HCT116 (cell line): ENCODE measurements at regions not wholly inside any gene's neighbourhood (a gene's known extent, or its start where the extent isn't known, plus 50 kb on each side); places are given as distances from the start of the nearest gene placed in this dataset.
"Not testable (repeated sequence)": the region's sequence is repeated elsewhere in the genome, so short reads cannot be mapped to it uniquely, and the experiment has no call there.

Experiments used
- ATAC-seq: fragments of 200-7000 bp; cut with Tn5 transposase; 2 replicates; pipeline ENCODE4 v1.9.1; 2020; ENCODE audit warnings: mild to moderate bottlenecking, moderate library complexity
- BruUV-seq: library from RNA; stranded (reverse); fragments of 400-500 nt; replicated peaks from 2 replicates; lab custom pipeline; 2021; lab: Mats Ljungman, UMichigan
- CTCF ChIA-PET: fragments of 300-600 bp; sonication (Branson Sonifier 250); formaldehyde crosslinking; loops from one replicate; lab custom pipeline; 2021; ENCODE audit warnings: antibody characterized with exemption; lab: Charles Lee
- POLR2A ChIA-PET: fragments of 300-600, 350-600 bp; sonication (Branson Sonifier 250); formaldehyde crosslinking; loops from one replicate; lab custom pipeline; 2021; ENCODE audit warnings: antibody characterized with exemption; lab: Charles Lee
- RAD21 ChIA-PET, 2 experiments: fragments of 300-600 bp; sonication (Branson Sonifier 250); formaldehyde crosslinking; loops; one replicate each; lab custom pipeline; 2023; ENCODE audit warnings: low total read pairs in 2 of 2; ENCODE audit not compliant: uncharacterized antibody in 2 of 2, unreplicated experiment in 2 of 2, low non-redundant PET in 1 of 2; lab: Charles Lee
- DNase-seq: peaks from one replicate; pipeline ENCODE4 v3.0.0-alpha.2; 2010; ENCODE audit warnings: low read depth, low spot score
- H2AFZ ChIP-seq: fragments of 200-600 bp; shearing (Covaris generic), sonication (generic); 2 replicates; pipeline ENCODE4 v1.6.1; 2017; ENCODE audit warnings: low read depth, mixed run types, mixed read lengths, antibody characterized with exemption, low read length; ENCODE audit not compliant: poor library complexity, severe bottlenecking
- H3K27ac ChIP-seq: 2 replicates; pipeline ENCODE4 v1.5.1; 2012; ENCODE audit warnings: low read depth, low read length
- H3K27me3 ChIP-seq: fragments of 200-600 bp; sonication (generic); 2 replicates; pipeline ENCODE4 v1.6.1; 2016; ENCODE audit warnings: mixed run types, low read length, mixed read lengths; ENCODE audit not compliant: insufficient read depth
- H3K36me3 ChIP-seq, 2 experiments: fragments of 200-500 bp in 1 of 2; fragments of 200-600 bp in 1 of 2; sonication (Bioruptor generic) in 1 of 2; sonication (generic) in 1 of 2; 2 replicates each; pipeline versions ENCODE4 v1.5.1 to v1.6.1; 2014 to 2016; ENCODE audit warnings: low read length in 2 of 2, inconsistent platforms in 1 of 2, mixed read lengths in 1 of 2, mixed run types in 1 of 2; ENCODE audit not compliant: insufficient read depth in 2 of 2, control insufficient read depth in 1 of 2
- H3K4me1 ChIP-seq, 2 experiments: fragments of 200-600 bp in 1 of 2; sonication (generic) in 1 of 2; 2 replicates each; pipeline versions ENCODE4 v1.5.1 to v1.6.1; 2012 to 2017; ENCODE audit warnings: low read length in 2 of 2, inconsistent platforms in 1 of 2, mild to moderate bottlenecking in 1 of 2, mixed read lengths in 1 of 2, mixed run types in 1 of 2, moderate library complexity in 1 of 2; ENCODE audit not compliant: insufficient read depth in 2 of 2, control insufficient read depth in 1 of 2
- H3K4me2 ChIP-seq: fragments of 200-600 bp; sonication (generic); 2 replicates; pipeline ENCODE4 v1.6.1; 2017; ENCODE audit warnings: mixed run types, low read length, mixed read lengths
- H3K4me3 ChIP-seq, 2 experiments: fragments of 200-600 bp in 1 of 2; sonication (generic) in 1 of 2; replicated peaks in 1 of 2; 2 replicates each; pipeline ENCODE4 v1.5.1; 2011 to 2016; ENCODE audit warnings: low read length in 2 of 2, control low read depth in 1 of 2, low read depth in 1 of 2, mild to moderate bottlenecking in 1 of 2, mixed read lengths in 1 of 2, mixed run types in 1 of 2
- H3K79me2 ChIP-seq: fragments of 200-600 bp; sonication (generic); 2 replicates; pipeline ENCODE4 v1.6.1; 2017; ENCODE audit warnings: mild to moderate bottlenecking, mixed run types, low read length, moderate library complexity, mixed read lengths; ENCODE audit not compliant: insufficient read depth
- H3K9ac ChIP-seq: fragments of 200-600 bp; sonication (generic); 2 replicates; pipeline ENCODE4 v1.6.1; 2016; ENCODE audit warnings: low read length, mixed read lengths
- H3K9me2 ChIP-seq: fragments of 200-600 bp; sonication (generic), shearing (Covaris generic); 2 replicates; pipeline ENCODE4 v1.6.1; 2017; ENCODE audit warnings: mixed run types, mild to moderate bottlenecking, moderate library complexity; ENCODE audit not compliant: insufficient read depth
- H3K9me3 ChIP-seq, 2 experiments: fragments of 200-500 bp in 1 of 2; fragments of 200-600 bp in 1 of 2; sonication (Bioruptor generic) in 1 of 2; sonication (generic) in 1 of 2; 2 replicates each; pipeline ENCODE4 v1.6.1; 2014 to 2017; ENCODE audit warnings: low read length in 2 of 2, mixed read lengths in 2 of 2, inconsistent platforms in 1 of 2, low read depth in 1 of 2, mild to moderate bottlenecking in 1 of 2, mixed run types in 1 of 2, moderate library complexity in 1 of 2; ENCODE audit not compliant: control insufficient read depth in 1 of 2, insufficient read depth in 1 of 2
- H4K20me1 ChIP-seq: fragments of 200-600 bp; sonication (generic), shearing (Covaris generic); 2 replicates; pipeline ENCODE4 v1.6.1; 2017; ENCODE audit warnings: mixed run types, mild to moderate bottlenecking, moderate library complexity; ENCODE audit not compliant: insufficient read depth
- intact Hi-C: fragments of 100-400 bp; cut with micrococcal nuclease; formaldehyde crosslinking; loops from 2 replicates; pipeline ENCODE4 v1.10.0; 2022

DNA sequence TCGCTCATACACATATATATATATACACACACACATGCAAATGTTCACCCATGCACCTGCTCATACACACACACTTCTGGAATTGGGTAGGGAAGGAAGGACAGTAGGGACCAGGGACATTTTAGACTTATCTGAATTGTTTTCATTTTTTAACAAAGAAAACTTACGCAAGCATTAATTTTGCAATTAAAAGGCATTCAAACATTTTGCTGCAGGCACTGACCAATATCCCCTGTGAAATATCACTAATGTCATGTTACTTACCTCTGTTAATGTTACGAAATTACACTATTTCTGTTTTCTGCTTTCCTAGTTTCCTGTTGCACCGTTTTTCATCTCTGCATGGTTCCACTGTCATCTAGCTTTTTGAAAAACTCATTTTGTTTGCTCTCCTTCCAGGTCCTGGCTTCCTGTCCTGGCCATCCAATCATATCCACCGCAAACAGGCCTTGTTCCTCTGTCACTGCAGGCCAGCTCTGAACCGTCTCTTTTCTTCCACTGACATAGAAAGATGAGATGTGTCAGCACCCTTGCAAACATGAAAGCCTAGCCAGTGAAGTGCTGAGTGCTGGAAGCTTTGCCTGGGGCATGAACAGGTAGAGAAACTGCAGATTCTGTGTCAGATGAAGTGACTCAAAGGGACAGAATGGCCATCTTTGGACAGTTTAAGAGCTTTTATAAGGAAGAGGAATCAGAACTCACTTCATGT is 114.5 kb downstream of the SEPTIN7 start:
- DNase-seq, H2AFZ ChIP-seq, intact Hi-C loops, H3K36me3 ChIP-seq, H4K20me1 ChIP-seq, H3K79me2 ChIP-seq, ATAC-seq, BruUV-seq, H3K4me1 ChIP-seq, H3K4me2 ChIP-seq, H3K9me2 ChIP-seq, H3K4me3 ChIP-seq, POLR2A ChIA-PET, H3K27ac ChIP-seq, H3K9me3 ChIP-seq, H3K9ac ChIP-seq, H3K27me3 ChIP-seq, RAD21 ChIA-PET: not testable (repeated sequence)
- CTCF ChIA-PET = interaction anchor here (0.7 to 1.6 kb wide), 2 partner anchors 61 to 77 kb away, joined by 3 to 6 read pairs; no protein-coding TSS in a partner anchor

DNA sequence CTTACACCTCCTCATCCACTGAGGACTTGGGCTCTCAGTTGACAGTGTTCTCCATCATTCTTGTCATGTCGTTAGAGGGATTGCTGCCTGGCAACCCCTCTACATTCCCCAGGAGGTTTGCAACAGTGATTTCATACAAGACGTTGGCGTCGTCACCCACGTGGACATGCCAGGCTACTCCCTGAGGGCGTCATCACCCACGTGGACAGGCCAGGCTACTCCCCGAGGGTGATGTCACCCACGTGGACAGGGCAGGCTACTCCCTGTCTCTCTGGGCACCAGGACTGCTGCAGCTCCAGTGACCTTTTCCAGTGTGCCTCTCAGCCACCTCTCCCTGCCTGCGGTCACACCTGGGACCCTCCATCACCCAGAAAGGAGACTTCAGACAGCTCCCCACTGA is 117.4 kb downstream of the SEPTIN7 start:
- H4K20me1 ChIP-seq, H3K4me1 ChIP-seq, intact Hi-C loops, H3K36me3 ChIP-seq, RAD21 ChIA-PET, H3K27ac ChIP-seq, H3K9me3 ChIP-seq, H3K27me3 ChIP-seq, H3K4me3 ChIP-seq, BruUV-seq, DNase-seq, POLR2A ChIA-PET, H3K9ac ChIP-seq, H3K9me2 ChIP-seq, H2AFZ ChIP-seq, H3K79me2 ChIP-seq, ATAC-seq, H3K4me2 ChIP-seq, CTCF ChIA-PET: not testable (repeated sequence)

DNA sequence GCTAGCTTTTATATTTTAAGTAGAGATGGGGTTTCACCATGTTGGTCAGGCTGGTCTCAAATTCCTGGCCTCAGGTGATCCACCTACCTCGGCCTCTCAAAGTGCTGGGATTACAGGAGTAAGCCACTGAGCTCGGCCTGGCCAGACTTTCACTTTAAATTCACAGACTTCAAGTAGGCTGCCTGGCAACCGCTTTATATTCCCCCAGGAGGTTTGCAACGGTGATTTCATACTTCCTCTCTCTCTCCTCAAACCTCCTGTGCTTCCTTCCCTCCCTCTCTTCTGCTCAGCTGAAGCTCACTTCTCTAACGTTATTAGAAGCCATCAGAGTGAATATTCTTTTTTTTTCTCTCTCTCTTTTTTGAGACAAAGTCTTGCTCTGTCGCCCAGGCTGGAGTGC is 118.8 kb downstream of the SEPTIN7 start:
- H3K27ac ChIP-seq, ATAC-seq, H3K4me3 ChIP-seq, POLR2A ChIA-PET, H3K36me3 ChIP-seq, H3K4me1 ChIP-seq, H2AFZ ChIP-seq, DNase-seq, intact Hi-C loops, RAD21 ChIA-PET, H3K9ac ChIP-seq, H3K27me3 ChIP-seq, BruUV-seq, H3K79me2 ChIP-seq, H3K9me2 ChIP-seq, H4K20me1 ChIP-seq, CTCF ChIA-PET, H3K9me3 ChIP-seq, H3K4me2 ChIP-seq: not testable (repeated sequence)

DNA sequence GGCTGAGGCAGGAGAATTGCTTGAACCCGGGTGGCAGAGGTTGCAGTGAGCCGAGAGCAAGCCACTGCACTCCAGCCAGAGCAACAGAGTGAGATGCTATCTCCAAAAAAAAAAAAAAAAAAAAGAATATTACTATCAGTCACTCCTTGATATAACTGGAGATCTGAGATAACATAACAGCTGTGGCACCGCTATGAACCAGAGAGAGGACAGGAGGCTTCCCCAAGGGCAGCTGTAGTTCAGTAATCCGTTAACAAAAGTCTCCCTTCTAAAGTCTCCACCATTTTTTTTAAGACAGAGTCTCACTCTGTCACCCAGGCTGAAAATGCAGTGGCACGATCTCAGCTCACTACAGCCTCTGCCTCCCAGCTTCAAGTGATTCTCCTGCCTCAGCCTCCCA is 120.5 kb downstream of the SEPTIN7 start:
- H3K4me3 ChIP-seq, H2AFZ ChIP-seq, H4K20me1 ChIP-seq, H3K9ac ChIP-seq, H3K27me3 ChIP-seq, POLR2A ChIA-PET, H3K36me3 ChIP-seq, H3K9me3 ChIP-seq, H3K79me2 ChIP-seq, BruUV-seq, DNase-seq, H3K27ac ChIP-seq, ATAC-seq, intact Hi-C loops, H3K4me1 ChIP-seq, H3K9me2 ChIP-seq, H3K4me2 ChIP-seq, CTCF ChIA-PET, RAD21 ChIA-PET: not testable (repeated sequence)
